ENCODE measurements at regions not wholly inside any gene's neighbourhood (a gene's known extent, or its start where the extent isn't known, plus 50 kb on each side); places are given as distances from the start of the nearest gene placed in this dataset.

- TF ChIP-seq CTCF (IDR thresholded peaks at IDR 0.05) (no peak), POLR2A (IDR thresholded peaks at IDR 0.05) (no peak)
These were observed 223.7 kb upstream of the SULF2 start for GRCh38 chr20:48008850-48009515.

Data from esophagus squamous epithelium (tissue), 4 donors.